Bone marrow (tissue), 2 donors: ENCODE measurements at regions not wholly inside any gene's neighbourhood (a gene's known extent, or its start where the extent isn't known, plus 50 kb on each side); places are given as distances from the start of the nearest gene placed in this dataset.
A peak's percentile ranks its signal among the peaks of the same experiment; 100 is the strongest.

Source experiments
- DNase-seq, 2 donors: peaks; one replicate each; lab custom pipeline; 2025; lab: John Stamatoyannopoulos, UW

GRCh38 chr7:130996205-130996832 is 262.3 kb upstream of the KLF14 start:
- DNase-seq, result no peak

DNA sequence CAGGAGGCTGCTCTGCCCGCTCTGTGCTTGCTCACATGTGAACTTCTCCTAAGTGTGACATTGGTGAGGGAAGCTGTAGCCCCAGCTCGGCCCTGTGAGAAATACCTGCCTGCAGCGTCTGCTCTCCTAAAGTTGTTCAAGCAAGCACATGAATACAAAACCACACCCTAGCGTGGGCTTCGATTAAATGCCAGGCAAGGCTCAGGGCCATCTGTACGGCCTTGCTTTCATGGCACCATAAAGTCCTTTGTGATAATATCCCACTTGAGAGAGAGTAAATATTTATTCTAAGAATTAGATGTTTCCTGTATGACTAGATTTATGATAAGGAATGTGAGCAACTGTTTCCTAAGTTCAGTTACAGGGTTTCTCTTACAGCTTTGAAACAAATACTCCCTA is 262.8 kb upstream of the KLF14 start:
- DNase-seq, result no peak

GRCh38 chr7:130998993-130999602 is 265.1 kb upstream of the KLF14 start:
- DNase-seq, result no peak

GRCh38 chr7:130999926-131000325 is 265.9 kb upstream of the KLF14 start:
- no peak for DNase-seq

DNA sequence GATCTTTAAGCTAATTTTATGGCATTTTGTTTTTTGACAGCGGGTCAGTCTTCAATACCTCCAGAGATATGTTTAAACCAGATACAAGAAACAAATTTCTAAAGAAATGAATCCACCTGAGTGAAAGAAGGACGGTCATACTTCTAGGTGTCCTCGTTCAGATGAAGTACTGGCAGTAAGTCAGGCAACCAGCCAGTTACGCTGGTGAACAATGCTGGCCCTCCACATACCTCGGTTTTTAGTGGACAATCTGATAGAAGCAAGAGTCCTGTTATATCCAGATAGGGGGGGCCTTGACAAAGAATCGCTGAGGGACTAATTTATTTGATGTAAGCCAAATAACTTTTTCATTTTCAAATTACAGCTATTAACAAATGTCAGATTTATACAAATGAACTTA is 266.4 kb upstream of the KLF14 start:
- no peak for DNase-seq

- no peak for DNase-seq
These were observed 266.9 kb upstream of the KLF14 start for GRCh38 chr7:131000873-131001272.

- no peak for DNase-seq
These were observed 268.6 kb upstream of the KLF14 start for GRCh38 chr7:131002600-131002999.

DNA sequence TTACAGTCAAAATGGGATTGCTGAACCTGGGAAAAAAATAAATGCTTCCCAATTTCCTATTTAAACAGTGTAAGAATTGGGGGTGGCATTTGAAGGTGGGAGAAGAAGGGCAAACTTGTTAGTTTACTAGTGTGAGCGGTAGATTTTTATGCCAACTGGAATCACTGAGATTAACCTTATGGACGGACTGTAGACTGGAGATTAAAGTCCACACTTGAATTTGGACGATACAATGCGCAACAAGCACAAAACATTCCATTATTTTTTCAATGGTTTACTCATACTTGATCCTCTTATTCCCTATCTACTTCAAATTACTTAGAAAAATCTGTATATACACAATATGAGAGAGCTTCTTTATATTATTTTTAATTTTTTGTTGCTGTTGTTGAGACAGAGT is 269.6 kb upstream of the KLF14 start:
- no peak for DNase-seq

GRCh38 chr7:131004371-131004770 is 270.4 kb upstream of the KLF14 start:
- peak in 1 of 2 donors; percentile 58 for DNase-seq

DNA sequence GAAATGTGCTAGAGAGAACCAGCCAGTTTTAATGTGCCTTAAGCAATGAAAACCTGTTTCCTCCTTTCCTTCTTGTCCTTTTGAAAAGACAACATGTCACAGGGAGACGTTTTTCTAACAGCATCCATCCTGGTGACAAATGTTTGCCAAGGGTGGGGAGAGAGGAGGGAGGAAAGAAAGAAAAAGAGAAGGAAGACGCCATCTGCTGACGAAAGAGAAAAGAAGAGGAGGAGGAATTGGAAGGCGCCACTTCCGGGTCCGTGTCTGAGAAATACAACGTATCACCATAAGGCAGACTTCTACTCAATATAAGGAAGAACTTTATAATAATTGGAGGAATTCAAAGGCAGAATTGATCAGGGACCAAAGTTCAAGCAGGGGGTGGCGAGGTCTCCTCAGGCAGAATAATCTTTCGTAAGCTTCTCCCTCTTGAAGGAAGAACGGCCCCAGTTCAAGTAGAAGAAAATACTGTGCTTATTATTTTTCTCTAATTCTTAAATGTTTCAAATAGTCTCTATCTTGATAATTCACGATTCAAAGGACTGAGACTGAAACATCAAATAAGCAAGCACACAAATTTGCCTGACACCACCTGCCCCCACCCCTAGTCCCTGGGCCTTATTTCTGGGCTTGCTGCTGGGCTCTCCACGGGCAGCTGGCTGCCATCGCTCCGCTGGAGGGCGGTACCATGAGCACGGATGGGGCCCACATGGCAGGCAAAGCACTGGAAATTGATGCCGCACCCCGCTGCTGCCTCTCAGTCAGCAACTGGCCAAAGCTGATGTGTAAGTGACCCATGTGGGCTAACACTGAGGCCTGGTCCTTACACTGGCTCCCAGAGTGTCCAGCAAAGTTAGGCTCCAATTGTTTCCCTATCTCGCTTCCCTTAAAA is 273.7 kb upstream of the KLF14 start:
- DNase-seq, result peak in 1 of 2 donors; percentile 89

DNA sequence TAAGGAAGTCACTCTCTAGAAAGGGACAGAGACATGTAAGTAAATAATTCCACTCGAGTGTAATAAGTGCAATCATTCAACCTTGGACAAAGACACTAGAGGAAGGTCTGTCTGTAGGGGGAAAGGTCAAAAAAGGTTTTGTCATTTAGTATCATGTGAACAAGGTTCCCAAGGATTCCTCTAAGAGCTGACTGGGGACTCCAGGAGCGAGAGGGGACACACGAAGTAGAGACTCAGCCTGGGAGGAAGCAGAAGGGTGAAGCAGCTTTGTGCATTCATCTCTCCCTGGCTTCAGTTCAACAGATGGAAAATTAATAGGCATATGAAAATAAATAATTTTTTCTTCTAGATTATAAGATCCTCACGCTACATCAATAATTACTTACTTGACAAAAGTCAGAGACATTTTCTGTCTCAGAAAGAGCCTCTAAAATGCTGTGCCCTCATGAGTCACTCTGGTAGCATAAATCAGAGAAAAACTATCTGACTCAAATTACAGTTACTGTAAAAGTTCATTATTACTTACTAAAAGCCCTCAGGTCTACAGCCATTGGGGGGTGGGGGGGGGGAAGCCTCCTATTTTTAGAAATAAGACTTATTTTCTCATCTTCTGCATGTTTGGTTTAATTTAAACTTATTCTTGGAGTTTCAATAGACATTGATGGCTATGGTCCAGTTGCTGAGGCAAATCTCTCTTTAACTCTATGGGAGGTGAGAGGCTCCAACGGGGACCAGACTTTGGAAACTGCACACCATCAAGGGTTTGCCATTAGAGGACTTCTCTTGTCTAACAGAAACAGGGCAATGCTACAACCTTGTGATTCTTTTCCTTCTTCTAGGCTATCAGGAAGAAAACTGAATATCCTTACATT is 275.1 kb upstream of the KLF14 start:
- DNase-seq, result no peak

GRCh38 chr7:131010029-131010716 is 276.2 kb upstream of the KLF14 start:
- no peak for DNase-seq

DNA sequence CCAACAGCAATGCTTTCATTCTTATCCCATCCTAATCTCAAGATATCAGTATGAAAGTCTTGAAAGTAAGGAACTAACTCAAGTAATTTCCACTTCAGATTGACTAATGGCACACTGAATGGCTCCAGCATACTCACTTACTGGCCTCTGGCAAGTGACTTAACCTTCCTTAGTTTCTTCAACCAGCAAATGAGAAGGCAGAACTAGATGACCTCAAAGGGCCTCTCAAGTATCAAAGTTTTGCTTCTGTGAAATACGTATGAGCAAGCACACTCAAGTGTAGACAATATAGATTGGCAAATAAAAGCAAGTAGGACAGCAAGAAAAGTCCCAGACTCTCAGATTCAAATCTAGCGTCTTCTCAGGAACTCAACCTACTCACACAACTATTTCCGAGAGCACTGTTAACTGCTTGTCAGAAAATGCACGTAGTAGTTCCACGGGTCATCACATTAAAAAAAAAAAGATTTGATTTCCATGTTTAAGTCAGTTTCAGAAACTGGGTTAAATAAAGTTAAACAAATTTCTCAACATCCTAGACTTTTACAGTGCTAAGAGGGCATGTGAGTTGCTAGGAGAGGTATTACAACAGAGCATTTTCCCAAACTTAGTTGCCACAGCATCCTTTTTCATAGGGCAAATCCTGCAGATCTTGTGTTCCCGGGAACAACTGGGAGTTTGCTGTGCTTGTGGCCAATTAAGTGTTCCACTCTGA is 276.9 kb upstream of the KLF14 start:
- no peak for DNase-seq

DNA sequence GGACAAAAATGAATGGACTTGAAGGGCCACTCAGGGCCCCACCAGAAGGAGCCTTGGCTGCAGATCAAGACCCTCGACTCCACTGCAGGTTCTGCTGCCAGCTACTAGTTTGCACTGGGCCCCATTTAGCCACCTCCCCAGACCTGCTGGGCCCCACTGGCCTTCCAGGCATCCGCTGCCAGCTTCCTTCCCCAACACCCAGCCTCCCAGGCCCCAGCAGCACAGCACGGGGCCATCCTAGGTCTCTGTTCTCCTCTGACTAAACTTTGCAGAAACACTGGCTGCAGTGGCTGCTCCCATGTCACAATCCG is 277.4 kb upstream of the KLF14 start:
- DNase-seq, result peak in 1 of 2 donors; percentile 15

GRCh38 chr7:131011976-131012375 is 278.0 kb upstream of the KLF14 start:
- DNase-seq, result peak in 1 of 2 donors; percentile 43

GRCh38 chr7:131012477-131013031 is 278.5 kb upstream of the KLF14 start:
- no peak for DNase-seq

DNA sequence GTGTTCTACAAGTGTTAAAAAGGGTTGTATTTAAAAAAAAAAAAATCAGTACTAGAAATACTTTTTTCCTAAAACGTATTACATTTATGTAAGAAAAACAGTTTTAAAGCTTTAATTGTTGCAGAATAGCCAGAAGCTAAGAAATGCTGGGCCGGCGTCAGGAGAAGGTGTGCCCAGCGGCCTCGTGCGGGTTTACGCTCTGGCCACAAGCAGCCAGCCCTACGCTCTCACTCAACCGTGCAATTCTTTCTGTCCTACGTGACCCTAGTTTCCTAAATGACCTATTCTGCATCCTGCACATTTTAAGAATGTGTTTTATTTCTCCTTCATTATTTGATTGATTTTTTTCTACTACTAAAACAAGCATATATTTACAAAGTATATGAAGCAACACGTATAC is 279.7 kb upstream of the KLF14 start:
- DNase-seq, result no peak

DNA sequence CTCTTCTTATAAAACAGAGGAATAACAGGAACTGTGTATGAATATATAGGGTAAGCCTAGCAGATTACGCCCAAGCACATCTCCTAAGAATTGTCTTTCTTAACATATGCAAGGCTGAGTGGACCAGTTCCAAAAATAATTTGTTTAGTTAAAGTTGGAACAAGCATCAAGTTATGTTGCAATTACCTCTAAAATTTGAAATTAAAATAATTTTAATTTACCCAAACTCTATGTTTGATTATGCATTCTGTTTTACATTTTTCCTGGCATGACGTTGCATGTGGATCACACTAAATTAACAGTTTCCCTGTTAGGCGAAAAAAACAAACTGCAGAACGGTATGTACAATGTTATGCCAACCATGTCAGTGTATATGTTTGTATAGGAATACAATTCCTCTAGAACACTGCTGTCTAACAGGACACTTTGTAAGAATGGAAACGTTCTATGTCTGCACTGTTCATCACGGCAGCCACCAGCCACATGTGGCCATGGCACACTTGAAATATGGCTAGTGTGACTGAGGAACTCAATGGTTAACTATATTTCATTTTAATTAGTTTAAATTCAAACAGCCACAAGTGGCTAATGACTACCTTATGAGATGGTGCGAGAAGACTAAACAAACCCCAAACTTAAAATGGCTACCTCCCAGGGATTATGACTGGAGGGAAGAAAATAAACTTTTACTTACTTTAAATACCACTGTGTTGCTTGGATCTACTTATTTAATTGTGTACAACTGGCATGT is 281.1 kb upstream of the KLF14 start:
- no peak for DNase-seq

DNA sequence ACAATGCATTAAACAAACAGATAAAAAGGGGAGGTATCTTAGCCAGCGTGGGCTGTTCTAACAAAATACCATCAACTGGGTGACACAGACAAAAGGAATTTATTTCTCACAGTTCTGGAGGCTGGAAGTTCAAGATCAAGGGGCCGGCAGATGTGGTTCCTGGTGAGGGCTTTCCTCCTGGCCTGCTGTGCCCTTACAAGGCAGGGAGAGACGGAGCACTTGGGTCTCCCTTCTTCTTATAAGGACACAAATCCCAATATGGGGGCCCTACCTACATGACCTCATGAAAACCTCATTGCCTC is 281.6 kb upstream of the KLF14 start:
- no peak for DNase-seq

DNA sequence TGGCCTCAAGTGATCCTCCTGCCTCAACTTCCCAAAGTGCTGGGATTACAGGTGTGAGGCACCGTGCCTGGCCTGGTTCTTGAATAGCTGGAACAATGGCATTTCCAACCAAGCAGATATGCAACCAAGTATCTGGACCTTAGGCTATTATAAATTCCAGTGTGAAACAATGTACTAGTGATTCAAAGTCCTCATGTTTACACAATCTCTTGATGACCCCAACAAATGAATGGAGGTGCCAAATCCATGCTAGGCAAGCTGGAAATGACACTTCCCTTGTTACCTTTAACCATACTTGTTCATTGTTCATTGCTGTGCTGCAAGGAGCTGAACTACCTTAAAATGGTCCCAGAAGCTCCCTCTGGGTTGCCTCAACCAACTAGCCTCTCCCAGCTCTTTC is 282.2 kb upstream of the KLF14 start:
- no peak for DNase-seq
